ENCODE measurements at regions not wholly inside any gene's neighbourhood (a gene's known extent, or its start where the extent isn't known, plus 50 kb on each side); places are given as distances from the start of the nearest gene placed in this dataset.

- no peak for TF ChIP-seq CHD7 (IDR thresholded peaks at IDR 0.05; ENCODE audit: insufficient replicate concordance, low read length)
Observed at GRCh38 chr4:52431869-52432268, 227.2 kb downstream of the USP46 start (continued).

All from H1 (cell line).